Transverse colon (tissue), 4 donors: ENCODE measurements at regions not wholly inside any gene's neighbourhood (a gene's known extent, or its start where the extent isn't known, plus 50 kb on each side); places are given as distances from the start of the nearest gene placed in this dataset.

Experiments
- DNase-seq: peaks from one replicate; pipeline ENCODE4 v3.0.0-alpha.2; 2019
- H3K27ac ChIP-seq, 4 donors: fragments of 200-600 bp; sonication (generic); 2 replicates each; pipeline ENCODE4 v1.5.1; 2016 to 2018; ENCODE audit warnings: inconsistent platforms in 4 of 4
- H3K27me3 ChIP-seq: fragments of 200-600 bp; sonication (generic); 2 replicates; pipeline ENCODE4 v1.5.1; 2017; ENCODE audit warnings: inconsistent platforms
- H3K36me3 ChIP-seq, 4 donors: fragments of 200-600 bp; sonication (generic); 2 replicates each; pipeline ENCODE4 v1.5.1; 2017 to 2019; ENCODE audit warnings: inconsistent platforms in 4 of 4
- H3K4me1 ChIP-seq, 4 donors: fragments of 200-600 bp; sonication (generic); 2 replicates each; pipeline ENCODE4 v1.5.1; 2017 to 2020; ENCODE audit warnings: inconsistent platforms in 4 of 4
- H3K4me3 ChIP-seq, 4 donors: fragments of 200-600 bp; sonication (generic); 1 replicate in 1 of 4; 2 replicates in 3 of 4; pipeline versions ENCODE4 v1.5.1 to v1.6.1; 2017 to 2019; ENCODE audit warnings: inconsistent platforms in 4 of 4
- H3K9me3 ChIP-seq, 2 donors: fragments of 200-600 bp; sonication (generic); 2 replicates each; pipeline ENCODE4 v1.5.1; 2017 to 2019; ENCODE audit warnings: inconsistent platforms in 2 of 2
- CTCF ChIP-seq, 5 experiments: fragments of 200-600 bp in 3 of 5; fragments of 450-650 bp in 2 of 5; sonication (generic) in 3 of 5; IDR thresholded peaks; 1 replicate in 2 of 5; 2 replicates in 3 of 5; pipeline ENCODE4 v1.5.1; 2016 to 2017; ENCODE audit warnings: antibody characterized with exemption in 5 of 5, inconsistent platforms in 3 of 5, mild to moderate bottlenecking in 2 of 5, moderate library complexity in 1 of 5
- EP300 ChIP-seq: sonication (generic); formaldehyde crosslinking; IDR thresholded peaks from one replicate; pipeline ENCODE4 v1.6.1; 2017; ENCODE audit warnings: antibody characterized with exemption, low read depth
- POLR2A ChIP-seq: fragments of 450-650 bp; IDR thresholded peaks from one replicate; pipeline ENCODE4 v1.6.1; 2016; ENCODE audit warnings: antibody characterized with exemption, mild to moderate bottlenecking, moderate library complexity
- POLR2AphosphoS5 ChIP-seq, 3 donors: sonication (generic); formaldehyde crosslinking; IDR thresholded peaks; one replicate each; pipeline ENCODE4 v1.6.1; 2016; ENCODE audit warnings: antibody characterized with exemption in 3 of 3
- WGBS, 2 donors: methylation state at CpG; one replicate each; pipeline ENCODE4 v1.1.5; 2018; ENCODE audit warnings: low coverage in 1 of 2; 5-methylcytosine and 5-hydroxymethylcytosine counted together
- in situ Hi-C, 4 donors: fragments of 200-750 bp; cut with MboI; loops; one replicate each; pipeline versions ENCODE4 v1.15.0 to v1.15.1; 2017; ENCODE audit warnings: low sequenced_read_pairs in 3 of 4, low pct_ligation_motif_present in 1 of 4, low pct_unique_long_range_greater_than_20kb in 1 of 4
- intact Hi-C: fragments of 100-400 bp; cut with DNase I; formaldehyde crosslinking; loops from one replicate; pipeline ENCODE4 v1.15.1; 2023; ENCODE audit warnings: low total_unique reads

- 71% methylated on average over 1 of the region's 1 CpG; no CpG with 5 or more reads in 1 of the 2 donors for WGBS, 2 donors
- Histone ChIP-seq H3K27ac (no peak overlapping the region), H3K4me1 (no peaks in the 10 kb centered on the region), H3K4me3 (no peak overlapping the region), H3K9me3 (no peaks in the 10 kb centered on the region), H3K27me3 (no peaks in the 10 kb centered on the region), H3K36me3 (no peaks in the 10 kb centered on the region)
- DNase-seq, result no peak
- in situ Hi-C loops (no loop called here), intact Hi-C loops (no loop called here)
- TF ChIP-seq POLR2A, result no peak
- TF ChIP-seq POLR2AphosphoS5 (IDR thresholded peaks at IDR 0.05), result no peak
- TF ChIP-seq EP300, result no peak
- no peak for TF ChIP-seq CTCF (IDR thresholded peaks at IDR 0.05)
Measured at GRCh38 chr5:84790406-84790805, 405.7 kb upstream of the EDIL3 start.

- no peak overlapping the region for H3K4me3 ChIP-seq
- no peaks in the 10 kb centered on the region for H3K9me3 ChIP-seq
Measured at GRCh38 chr5:84783003-84783402, 398.3 kb upstream of the EDIL3 start.

GRCh38 chr5:84779186-84779585, 394.5 kb upstream of the EDIL3 start:
- Histone ChIP-seq H3K27me3 (no peaks in the 10 kb centered on the region), H3K4me3 (no peak overlapping the region), H3K27ac (no peak overlapping the region), H3K36me3 (no peaks in the 10 kb centered on the region), H3K9me3 (no peaks in the 10 kb centered on the region), H3K4me1 (no peaks in the 10 kb centered on the region)
- TF ChIP-seq POLR2AphosphoS5 (IDR thresholded peaks at IDR 0.05) (no peak), CTCF (IDR thresholded peaks at IDR 0.05) (no peak), POLR2A (no peak), EP300 (no peak)
- no peak for DNase-seq
- 73 to 78% methylated on average over 2 of the region's 2 CpGs for WGBS, 2 donors
- in situ Hi-C loops, result no loop called here
- intact Hi-C loops, result no loop called here

More at GRCh38 chr5:84783003-84783402, 398.3 kb upstream of the EDIL3 start:
- Histone ChIP-seq H3K27ac (no peak overlapping the region), H3K4me1 (no peaks in the 10 kb centered on the region), H3K36me3 (no peaks in the 10 kb centered on the region), H3K27me3 (no peaks in the 10 kb centered on the region)
- in situ Hi-C loops, result no loop called here
- WGBS, 2 donors, result 86 to 90% methylated on average over 3 of the region's 3 CpGs
- intact Hi-C loops, result no loop called here
- DNase-seq, result no peak
- no peak for TF ChIP-seq EP300
- no peak for TF ChIP-seq CTCF (IDR thresholded peaks at IDR 0.05)
- TF ChIP-seq POLR2AphosphoS5 (IDR thresholded peaks at IDR 0.05), result no peak
- TF ChIP-seq POLR2A, result no peak

GRCh38 chr5:84764227-84764626, 379.5 kb upstream of the EDIL3 start:
- no peak for DNase-seq
- Histone ChIP-seq H3K4me1 (no peaks in the 10 kb centered on the region), H3K27ac (no peak overlapping the region), H3K27me3 (no peaks in the 10 kb centered on the region), H3K4me3 (no peak overlapping the region), H3K9me3 (no peaks in the 10 kb centered on the region), H3K36me3 (no peaks in the 10 kb centered on the region)
- in situ Hi-C loops (no loop called here), intact Hi-C loops (no loop called here)
- whole genome bisulfite sequencing, 2 donors, result 72% methylated on average over 4 of the region's 4 CpGs; no CpG with 5 or more reads in 1 of the 2 donors
- TF ChIP-seq EP300, result no peak
- no peak for TF ChIP-seq POLR2A
- TF ChIP-seq CTCF (IDR thresholded peaks at IDR 0.05), result no peak
- no peak for TF ChIP-seq POLR2AphosphoS5 (IDR thresholded peaks at IDR 0.05)
